Cerebellar cortex (tissue), 1 donor: ENCODE measurements at regions not wholly inside any gene's neighbourhood (a gene's known extent, or its start where the extent isn't known, plus 50 kb on each side); places are given as distances from the start of the nearest gene placed in this dataset.

ENCODE experiments used
- DNase-seq: peaks from one replicate; pipeline ENCODE4 v3.0.0-alpha.2; 2015; ENCODE audit warnings: low spot score

DNA sequence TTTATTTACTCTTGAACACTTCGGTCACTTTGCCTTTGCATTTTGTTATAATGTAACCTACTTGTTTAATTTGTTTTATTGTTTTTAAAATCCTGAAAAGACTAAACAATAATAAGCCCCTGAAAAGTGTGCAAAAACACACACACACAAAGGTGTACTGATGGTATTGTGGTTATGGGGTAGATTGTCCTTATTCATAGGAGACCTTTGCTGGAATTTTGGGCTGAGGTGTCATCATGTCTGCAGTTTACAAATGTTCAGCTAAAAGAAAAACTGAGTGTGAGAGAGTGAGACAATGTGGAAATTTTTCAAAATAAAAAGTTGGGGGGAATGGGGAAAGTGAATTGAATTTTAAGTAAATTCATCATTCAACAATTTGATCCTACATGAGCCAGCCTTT lies 174.9 kb downstream of the QDPR start:
- no peak for DNase-seq

DNA sequence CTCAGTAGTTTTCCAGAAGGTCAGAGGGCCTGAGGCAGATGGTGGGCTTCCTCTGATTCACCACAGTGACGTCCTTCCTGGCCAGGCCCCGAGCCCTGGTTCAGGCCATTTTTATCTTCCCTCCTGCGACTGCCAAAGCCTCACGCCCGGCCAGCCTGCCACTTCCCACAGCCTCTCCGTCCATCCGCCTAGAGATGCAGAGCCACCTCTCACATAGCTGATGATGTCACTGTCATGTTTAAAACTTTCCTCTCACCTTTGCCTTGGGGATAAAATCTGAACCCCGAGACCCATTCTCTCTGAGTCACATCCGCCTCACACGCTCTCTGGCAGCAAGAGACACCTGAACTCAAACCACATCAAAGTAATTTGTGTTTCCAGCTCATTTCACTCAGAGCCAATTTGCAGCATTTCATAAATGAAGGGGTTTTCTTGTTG lies 175.3 kb downstream of the QDPR start:
- no peak for DNase-seq

DNA sequence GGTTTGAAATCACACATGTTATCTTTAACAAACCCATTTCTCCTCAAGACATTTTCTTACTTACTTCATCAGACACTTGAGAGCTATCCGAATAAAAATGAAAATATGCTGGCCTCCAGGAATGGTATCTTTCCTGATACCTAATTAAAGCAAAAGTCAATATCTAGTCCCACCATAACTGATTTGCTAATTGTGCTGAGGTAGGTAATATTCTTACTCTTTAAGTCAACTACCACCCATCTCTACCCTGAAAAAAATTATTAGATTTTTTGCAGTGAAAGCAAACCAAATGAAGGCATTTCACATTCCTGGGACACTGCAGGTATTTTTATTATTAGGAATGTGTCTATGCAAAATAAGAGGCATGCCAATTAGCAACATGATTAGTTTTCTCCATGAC lies 175.8 kb downstream of the QDPR start:
- no peak for DNase-seq

DNA sequence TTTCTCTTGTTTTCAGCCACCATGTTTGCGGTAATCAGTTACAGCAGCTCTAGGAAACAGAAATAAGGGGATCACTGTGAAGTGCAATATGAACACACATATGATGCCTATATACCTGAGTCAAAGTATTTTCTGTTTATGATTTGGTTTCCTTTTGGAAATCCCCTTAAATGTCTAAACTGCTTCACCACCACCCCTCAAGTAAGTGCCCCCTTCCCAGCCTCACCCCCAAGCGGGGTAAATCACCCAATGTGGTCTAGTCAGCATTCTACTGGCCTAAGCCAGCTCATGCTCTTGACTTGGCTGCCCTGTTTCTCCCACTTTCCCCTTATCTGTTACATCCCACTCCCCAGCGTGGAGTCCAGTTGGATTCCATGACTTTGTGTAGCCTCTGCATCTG lies 176.5 kb downstream of the QDPR start:
- DNase-seq = no peak

DNA sequence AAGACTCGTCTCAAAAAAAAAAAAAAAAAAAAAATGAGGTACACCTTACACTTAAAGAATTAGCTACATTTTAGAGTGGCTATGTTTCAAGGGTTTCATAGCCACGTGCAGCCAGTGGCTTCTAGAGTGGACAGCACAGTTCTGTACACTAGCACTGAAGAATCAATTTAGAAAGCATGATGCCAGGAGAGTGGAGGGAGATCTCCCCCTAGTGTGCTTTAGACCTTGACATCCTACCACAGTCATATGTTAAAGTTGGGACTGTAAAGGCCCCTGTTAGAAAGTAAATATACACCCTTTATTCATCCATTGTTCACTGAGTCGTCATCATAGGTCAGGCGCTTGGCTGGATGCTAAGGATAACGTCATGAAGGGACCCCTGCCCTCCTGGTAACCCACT lies 179.4 kb downstream of the QDPR start:
- no peak for DNase-seq

DNA sequence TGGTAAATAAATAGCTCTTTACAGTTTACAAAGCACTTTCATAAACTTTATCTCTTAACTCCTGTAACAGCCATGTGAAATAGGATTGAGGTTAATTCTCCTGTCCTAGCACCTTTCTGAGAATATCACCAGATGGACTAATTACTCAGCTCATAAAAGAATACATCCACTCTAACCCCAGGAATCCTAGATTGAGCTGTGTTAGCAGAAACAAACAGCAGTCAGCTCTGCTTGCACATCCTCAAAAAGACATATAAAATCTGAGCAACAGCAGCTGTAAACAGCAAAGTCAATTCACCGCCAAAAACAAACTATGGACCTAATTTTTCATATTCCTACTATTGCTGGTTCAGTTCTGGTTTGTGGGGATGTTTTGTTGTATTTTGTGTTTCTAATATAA lies 182.8 kb downstream of the QDPR start:
- DNase-seq = no peak

DNA sequence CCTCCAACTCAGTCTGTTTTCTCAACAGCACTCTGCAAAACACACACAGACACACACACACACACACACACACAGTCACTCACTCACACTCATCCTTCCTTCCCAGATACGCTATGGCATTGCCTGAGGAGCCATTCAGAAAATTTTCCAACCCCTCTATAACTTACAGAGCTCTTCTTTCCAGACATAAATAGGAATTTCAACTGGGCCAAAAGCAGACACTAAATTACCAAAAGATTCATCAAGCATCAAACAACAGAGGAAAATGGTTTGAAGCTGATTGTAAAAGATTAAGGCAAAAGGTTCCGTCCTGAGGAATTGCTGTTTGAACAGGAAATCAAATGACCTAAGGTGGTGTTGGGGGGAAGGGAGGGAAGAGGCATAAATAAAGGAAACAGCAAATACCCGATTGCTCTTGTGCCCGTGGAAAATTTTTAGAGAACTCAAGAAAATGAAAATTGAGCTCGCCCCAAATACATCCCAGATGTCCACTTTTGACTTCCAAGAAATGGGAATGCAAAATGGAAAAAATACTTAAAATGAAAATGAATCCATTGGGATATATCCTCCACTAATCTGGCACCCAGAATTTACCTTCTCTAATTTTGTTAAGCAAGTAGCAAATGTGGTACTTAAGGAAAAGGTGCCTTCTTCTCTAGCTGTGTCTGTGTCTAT lies 183.6 kb downstream of the QDPR start:
- no peak for DNase-seq

DNA sequence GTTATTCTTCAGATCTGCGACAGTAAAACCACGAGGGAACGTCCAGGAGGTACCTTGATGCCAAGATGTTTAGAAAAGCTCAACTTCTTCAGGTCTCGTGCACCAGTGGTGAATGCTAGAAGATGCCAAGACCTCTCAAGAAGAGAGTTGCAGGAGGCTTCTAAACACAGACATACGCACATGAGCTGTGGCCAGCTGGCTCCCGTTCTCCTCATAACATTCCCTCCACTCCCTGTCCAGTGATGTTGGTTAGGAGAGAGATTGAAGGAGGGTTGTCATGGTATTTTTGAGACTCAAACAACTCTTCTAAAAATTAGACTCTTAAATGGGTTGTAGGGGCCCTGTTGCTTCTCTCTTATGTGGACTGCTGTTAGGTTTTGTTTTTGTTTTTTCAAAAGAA lies 184.3 kb downstream of the QDPR start:
- DNase-seq = no peak

DNA sequence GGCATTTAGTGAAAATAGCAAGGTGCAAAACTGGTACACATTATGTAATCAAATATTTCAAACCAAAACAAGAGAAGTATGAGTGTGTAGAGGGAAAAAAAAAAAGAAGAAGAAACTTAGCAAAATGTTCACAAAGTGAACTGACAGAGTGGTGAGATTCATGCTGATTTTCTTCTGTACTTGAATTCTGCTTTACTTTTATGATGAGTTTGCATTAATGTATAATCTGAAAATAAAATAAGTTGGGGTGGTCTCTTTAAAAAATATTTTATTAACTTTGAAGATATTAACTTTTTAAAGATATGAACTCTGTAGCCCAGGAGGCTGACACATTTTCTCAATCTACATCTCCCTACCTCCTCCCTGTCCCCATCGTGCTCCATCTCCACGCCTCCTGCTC lies 185.1 kb downstream of the QDPR start:
- DNase-seq = no peak

DNA sequence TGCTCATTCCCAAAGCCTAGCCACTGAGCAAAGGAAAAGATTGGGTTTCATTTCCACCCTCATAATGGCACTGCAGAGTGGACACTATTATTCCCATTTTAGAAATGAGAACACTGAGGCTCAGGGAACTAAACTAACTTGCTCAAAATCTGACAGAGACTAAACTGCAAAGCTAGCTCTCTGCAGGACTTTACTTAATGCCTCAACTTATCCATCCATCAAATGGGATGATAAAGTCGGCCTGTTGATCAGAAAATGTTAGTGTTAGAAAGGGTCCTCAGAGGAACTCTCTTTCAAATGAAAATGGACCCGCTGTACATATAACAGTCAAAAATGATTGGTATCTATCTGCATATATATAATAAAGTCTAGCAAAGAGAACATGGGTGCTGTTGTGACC lies 186.8 kb downstream of the QDPR start:
- DNase-seq = no peak

DNA sequence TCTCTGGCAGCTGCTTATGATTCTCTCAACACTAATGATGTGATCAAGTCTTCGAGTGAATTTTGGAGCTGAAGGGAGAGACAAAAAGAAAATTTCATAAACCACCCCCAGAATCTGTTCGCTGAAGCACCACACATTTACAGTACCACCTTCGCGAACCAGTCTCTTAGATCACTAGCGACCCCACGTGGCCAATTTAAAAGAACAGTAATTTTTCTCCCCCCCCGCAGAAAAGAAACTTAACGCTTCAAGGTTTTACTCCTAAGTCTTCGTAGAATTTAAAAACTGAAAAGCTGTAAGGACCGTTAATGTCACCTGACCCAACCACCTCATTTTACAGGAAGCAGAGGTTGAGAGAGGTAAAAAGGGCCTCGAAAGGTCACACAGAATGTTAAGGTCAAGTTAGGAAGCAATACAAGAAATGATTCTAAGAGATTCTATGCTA lies 187.5 kb downstream of the QDPR start:
- DNase-seq = peak; percentile 11

DNA sequence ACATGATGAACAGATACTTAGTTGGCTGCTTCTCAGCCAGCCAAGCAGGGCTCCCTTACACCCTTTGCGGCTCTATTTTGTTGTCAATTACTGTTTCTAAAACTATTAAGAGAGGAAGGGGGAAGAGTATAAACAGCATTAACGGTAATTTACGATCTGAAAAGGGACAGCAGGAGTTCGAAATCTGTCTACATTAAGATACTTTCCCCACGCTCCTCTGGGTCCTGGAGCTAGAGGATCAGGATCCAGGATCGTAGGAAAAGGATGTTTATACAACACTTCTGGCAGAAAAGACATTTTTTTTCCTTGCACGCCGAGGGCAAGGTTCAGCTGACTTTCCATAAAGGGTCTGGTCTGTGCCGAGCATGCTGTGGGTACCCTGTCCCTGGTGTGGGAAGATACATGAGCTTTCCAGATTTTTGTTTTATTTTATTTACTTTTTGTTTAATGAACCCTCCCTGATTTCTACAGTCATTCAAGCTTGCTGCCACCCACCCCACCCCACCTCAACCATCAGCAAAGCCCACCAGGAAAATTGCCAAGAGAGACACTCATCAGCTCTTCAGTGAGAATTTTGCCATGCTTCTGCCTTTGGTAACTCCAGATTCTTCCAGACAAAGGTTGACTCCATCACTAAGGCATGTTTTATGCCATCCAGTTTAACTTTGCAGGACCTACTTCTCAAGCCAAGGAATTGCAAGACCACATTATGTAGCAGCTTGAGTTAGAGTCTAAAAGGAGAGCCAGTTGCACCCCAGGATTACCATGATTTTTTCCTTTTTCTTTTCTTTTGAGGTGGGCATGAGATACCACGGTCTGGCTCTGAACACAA lies 188.1 kb downstream of the QDPR start:
- DNase-seq = no peak

DNA sequence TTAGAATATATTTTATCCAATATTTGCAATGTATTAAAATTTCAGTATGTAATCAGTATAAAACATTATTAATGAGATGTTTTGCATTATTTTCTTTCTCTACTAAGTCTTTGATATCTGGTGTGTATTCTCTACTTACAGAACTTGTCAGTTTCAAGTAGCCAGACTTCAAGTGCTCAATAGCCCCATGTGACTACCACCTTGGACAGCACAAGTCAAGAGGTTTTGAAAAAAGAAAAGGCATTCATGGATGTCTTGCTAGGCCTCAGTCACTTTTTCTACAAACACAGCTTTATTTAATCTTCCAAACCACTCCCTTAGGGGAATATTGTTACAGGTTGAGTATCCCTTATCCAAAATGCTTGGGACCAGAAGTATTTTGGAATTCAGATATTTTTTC lies 189.4 kb downstream of the QDPR start:
- DNase-seq = no peak

DNA sequence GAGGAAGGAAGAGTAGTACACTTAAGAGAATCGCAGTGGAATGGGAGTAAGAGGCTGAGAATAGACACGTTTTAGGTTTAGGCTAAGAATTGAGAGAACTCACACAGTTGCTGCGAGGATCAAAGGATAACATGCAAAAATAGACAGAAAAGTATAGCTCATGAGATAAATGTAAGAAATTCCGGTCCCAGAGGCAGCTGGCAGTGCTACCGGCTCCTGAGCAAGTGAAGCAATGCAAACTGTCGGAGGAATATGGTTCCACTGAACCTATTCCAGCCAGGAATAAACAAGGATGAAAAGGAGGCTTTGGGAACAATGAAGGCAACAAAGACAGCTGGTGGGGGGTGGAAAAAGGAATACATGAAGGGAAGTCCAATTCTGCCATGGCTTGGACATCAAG lies 191.8 kb downstream of the QDPR start:
- DNase-seq = no peak

DNA sequence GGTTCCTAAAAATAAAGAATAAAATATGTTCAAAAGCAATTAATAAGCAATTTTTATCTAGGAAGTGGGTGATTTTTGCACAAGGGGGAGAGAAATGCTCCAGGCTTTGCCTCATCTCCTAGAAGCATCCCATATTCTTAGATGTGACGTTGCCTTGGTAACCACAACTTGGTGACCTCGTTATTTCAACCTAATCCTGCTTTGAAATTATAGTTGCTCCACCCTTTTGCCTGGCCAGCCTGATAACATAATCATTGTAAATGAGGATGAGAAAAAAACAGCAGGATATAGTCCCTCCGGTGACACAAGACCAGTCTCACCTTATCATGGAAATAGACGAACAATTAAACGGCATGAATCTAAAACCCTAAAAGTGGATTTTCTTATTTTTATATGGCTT lies 194.4 kb downstream of the QDPR start:
- no peak for DNase-seq

DNA sequence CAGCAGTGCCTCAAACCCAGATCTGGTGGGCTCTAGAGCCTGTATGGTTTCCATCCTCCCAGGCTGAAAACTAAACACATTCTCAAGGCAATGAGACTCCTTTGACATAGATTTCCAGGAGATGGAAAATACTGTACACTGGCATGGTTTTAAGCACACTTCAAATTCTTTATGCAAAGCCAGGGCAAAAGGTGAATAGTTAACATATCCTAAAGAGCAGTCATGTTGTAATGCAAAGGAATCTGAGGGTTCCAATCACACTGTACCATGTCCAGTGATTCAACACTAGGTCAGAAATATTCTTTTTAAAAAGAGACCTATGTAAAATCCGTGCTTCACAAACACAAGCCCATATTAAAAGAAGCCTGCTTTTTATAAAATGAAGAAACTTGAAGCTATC lies 195.3 kb downstream of the QDPR start:
- DNase-seq = no peak

DNA sequence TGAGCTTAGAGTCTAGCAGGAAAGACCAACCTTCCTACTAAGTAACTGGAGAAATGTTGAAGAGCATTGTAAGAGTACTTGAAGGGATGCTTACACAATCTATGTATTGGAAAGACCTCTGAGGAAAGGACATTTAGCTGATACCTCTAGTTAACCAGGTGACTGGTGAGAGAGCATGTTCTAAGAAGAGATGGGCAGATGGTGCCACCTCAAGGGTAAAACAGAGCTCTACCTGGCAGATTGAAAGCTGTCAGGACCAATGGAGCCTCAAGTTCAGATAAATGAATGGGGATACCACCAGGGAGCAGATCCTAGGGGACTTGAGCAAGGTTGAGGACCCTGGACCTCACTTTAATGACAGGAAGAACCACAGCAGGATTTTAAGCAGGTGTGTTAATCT lies 196.4 kb downstream of the QDPR start:
- no peak for DNase-seq

DNA sequence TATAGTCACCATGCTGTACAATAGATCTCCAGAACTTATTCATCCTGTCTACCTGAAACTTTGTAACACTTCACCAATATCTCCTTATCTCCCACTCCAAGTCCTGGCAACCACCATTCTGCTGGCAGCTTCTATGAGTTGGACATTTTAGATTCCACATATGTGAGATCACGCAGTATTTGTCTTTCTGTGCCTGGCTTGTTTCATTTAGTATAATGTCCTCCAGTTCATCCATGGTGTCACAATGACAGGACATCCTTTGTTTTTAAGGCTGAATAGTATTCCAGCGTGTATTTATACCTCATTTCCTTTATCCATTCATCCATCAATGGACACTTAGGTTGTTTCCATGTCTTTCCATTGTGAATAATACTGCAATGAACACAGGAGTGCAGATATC lies 198.7 kb downstream of the QDPR start:
- no peak for DNase-seq

DNA sequence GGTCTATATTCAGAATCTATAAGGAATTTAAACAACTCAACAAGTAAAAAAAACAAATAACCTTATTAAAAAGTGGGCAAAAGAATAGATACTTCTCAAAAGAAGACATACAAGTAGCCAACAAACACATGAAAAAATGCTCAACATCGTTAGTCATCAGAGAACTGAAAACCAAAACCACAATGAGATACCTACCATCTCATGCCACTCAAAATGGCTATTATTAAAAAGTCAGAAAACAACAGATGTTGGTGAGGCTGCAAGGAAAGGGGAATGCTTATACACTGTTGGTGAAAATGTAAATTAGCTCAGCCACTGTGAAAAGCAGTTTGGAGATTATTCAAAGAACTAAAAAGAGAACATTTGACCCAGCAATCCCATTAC lies 201.6 kb downstream of the QDPR start:
- no peak for DNase-seq

DNA sequence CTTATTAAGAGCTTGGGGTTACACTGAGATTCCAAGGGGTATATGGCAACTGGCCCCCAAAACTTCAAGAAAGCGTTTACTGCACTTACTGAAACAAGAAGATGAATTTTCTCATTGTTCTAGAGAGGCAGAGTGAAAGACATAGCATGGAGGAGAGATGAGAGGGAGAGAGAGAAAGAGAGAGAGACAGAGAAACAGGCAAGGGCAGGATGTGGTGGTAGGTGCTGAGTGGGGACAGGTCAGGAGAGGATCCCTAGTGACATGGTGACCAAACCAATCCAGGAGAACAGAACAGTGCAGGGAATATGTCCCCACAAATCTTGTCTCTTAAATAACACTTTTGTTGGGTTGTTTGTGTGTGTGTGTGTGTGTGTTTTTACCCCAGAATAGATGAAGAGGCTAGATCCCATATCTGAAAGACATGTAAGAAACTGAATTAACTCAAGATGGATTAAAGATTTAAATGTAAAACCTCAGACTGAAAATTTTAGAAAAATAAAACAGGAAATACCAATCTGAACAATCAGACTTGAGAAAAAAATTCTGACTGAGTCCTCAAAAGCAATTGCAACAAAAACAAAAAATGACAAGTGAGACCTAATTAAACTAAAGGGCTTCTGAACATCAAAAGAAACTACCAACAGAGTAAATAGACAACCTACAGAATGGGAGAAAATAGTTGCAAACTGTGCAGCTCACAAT lies 202.2 kb downstream of the QDPR start:
- no peak for DNase-seq

DNA sequence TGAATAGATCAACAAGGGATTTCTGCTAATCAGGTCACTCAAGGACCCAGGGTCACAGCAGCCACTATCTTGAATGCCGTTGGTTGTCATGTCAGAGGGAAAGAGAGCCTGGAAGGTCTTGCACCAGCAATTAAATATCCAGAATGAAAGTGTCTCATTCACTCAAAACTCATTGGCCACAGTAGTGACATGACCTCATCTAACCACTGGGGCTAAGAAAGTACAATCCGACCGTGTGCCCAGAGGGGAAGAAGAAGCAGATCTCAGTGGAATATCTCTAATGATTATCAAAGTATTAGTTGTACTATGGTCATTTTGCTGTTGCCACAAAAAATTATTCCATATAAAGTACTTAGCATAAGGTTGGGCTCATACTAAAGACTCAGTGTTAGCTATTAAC lies 210.0 kb downstream of the QDPR start:
- no peak for DNase-seq

DNA sequence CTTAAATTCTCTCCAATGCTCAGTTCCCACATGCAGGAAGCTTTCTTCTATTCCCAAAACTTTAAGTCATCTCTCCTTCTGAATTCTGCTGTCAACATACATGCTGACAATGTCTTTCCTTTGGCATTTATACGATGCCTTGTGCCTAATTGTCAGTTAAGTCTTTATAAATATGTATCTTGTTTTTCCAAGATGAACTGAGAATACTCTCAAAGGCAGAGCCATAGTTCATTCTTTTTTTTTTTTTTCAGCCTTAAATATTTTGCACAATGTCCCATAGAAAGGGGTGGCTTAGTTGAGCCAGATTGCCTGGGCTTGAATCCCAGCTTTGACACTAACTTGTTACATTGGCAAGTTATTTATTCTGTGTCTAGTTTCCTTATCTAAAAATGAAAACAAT lies 210.6 kb downstream of the QDPR start:
- no peak for DNase-seq
